ENCODE measurements at regions not wholly inside any gene's neighbourhood (a gene's known extent, or its start where the extent isn't known, plus 50 kb on each side); places are given as distances from the start of the nearest gene placed in this dataset.

- no peak for DNase-seq
- Histone ChIP-seq H3K9ac (no peak overlapping the region), H3K9me3 (ENCODE audit: low read depth) (peaks cover 4% of the 10 kb centered on the region), H3K27me3 (replicated peaks; ENCODE audit: insufficient read depth) (no peaks in the 10 kb centered on the region), H3K79me2 (ENCODE audit: insufficient read depth) (no peaks in the 10 kb centered on the region), H3F3A (ENCODE audit: insufficient read depth) (no peaks in the 10 kb centered on the region), H3K36me3 (ENCODE audit: low read depth) (no peaks in the 10 kb centered on the region), H3K4me3 (no peak overlapping the region), H3K4me2 (ENCODE audit: unreplicated experiment) (no peak overlapping the region), H3K9me2 (ENCODE audit: insufficient read depth) (no peaks in the 10 kb centered on the region), H3K27ac (no peak overlapping the region), H2AFZ (no peak overlapping the region), H4K20me1 (ENCODE audit: insufficient read depth) (no peaks in the 10 kb centered on the region), H3K4me1 (ENCODE audit: insufficient read depth) (no peaks in the 10 kb centered on the region)
- 7 to 12% methylated on average over 3 of the region's 3 CpGs for WGBS, 2 experiments (ENCODE audit: low coverage in 1 of 2, low lambda C conversion rate in 2 of 2, missing lambda C conversion rate in 2 of 2)
- in situ Hi-C loops (cut with MboI): no loop called here
- no peak for TF ChIP-seq EZH2 (IDR thresholded peaks at IDR 0.05; ENCODE audit: insufficient read depth, poor library complexity, severe bottlenecking)
- no peak for TF ChIP-seq EZH2phosphoT487 (IDR thresholded peaks at IDR 0.05; ENCODE audit: insufficient read depth, low read depth)
Measured at GRCh38 chr7:54179321-54180029, 362.7 kb upstream of the VSTM2A start.

- TF ChIP-seq EZH2phosphoT487 (IDR thresholded peaks at IDR 0.05; ENCODE audit: insufficient read depth, low read depth) (no peak), EZH2 (IDR thresholded peaks at IDR 0.05; ENCODE audit: insufficient read depth, poor library complexity, severe bottlenecking) (no peak)
- DNase-seq: no peak
- H4K20me1 ChIP-seq (ENCODE audit: insufficient read depth): no peaks in the 10 kb centered on the region
- no peak overlapping the region for H3K4me2 ChIP-seq (ENCODE audit: unreplicated experiment)
- no peak overlapping the region for H2AFZ ChIP-seq
- no peaks in the 10 kb centered on the region for H3K9me2 ChIP-seq (ENCODE audit: insufficient read depth)
- H3K4me1 ChIP-seq (ENCODE audit: insufficient read depth): no peaks in the 10 kb centered on the region
- 5 to 6% methylated on average over 2 of the region's 2 CpGs for WGBS, 2 experiments (ENCODE audit: low coverage in 1 of 2, low lambda C conversion rate in 2 of 2, missing lambda C conversion rate in 2 of 2)
- no peaks in the 10 kb centered on the region for H3F3A ChIP-seq (ENCODE audit: insufficient read depth)
- no peak overlapping the region for H3K9ac ChIP-seq
- H3K27ac ChIP-seq: no peak overlapping the region
- in situ Hi-C loops (cut with MboI): no loop called here
- no peak overlapping the region for H3K4me3 ChIP-seq
- H3K9me3 ChIP-seq (ENCODE audit: low read depth): peaks cover 4% of the 10 kb centered on the region
- H3K36me3 ChIP-seq (ENCODE audit: low read depth): no peaks in the 10 kb centered on the region
- no peaks in the 10 kb centered on the region for H3K79me2 ChIP-seq (ENCODE audit: insufficient read depth)
- H3K27me3 ChIP-seq (replicated peaks; ENCODE audit: insufficient read depth): no peaks in the 10 kb centered on the region
Measured at GRCh38 chr7:54180796-54181195, 361.4 kb upstream of the VSTM2A start.

GRCh38 chr7:54183055-54183454 lies 359.1 kb upstream of the VSTM2A start:
- no peak overlapping the region for H3K4me3 ChIP-seq
- in situ Hi-C loops (cut with MboI): no loop called here
- no peaks in the 10 kb centered on the region for H3K9me2 ChIP-seq (ENCODE audit: insufficient read depth)
- H2AFZ ChIP-seq: no peak overlapping the region
- no peaks in the 10 kb centered on the region for H3K79me2 ChIP-seq (ENCODE audit: insufficient read depth)
- H3K27ac ChIP-seq: no peak overlapping the region
- H3K27me3 ChIP-seq (replicated peaks; ENCODE audit: insufficient read depth): no peaks in the 10 kb centered on the region
- 0 to 2% methylated on average over 2 of the region's 2 CpGs for WGBS, 2 experiments (ENCODE audit: low coverage in 1 of 2, low lambda C conversion rate in 2 of 2, missing lambda C conversion rate in 2 of 2)
- TF ChIP-seq EZH2 (IDR thresholded peaks at IDR 0.05; ENCODE audit: insufficient read depth, poor library complexity, severe bottlenecking) (no peak), EZH2phosphoT487 (IDR thresholded peaks at IDR 0.05; ENCODE audit: insufficient read depth, low read depth) (no peak)
- no peaks in the 10 kb centered on the region for H3K9me3 ChIP-seq (ENCODE audit: low read depth)
- no peak overlapping the region for H3K4me2 ChIP-seq (ENCODE audit: unreplicated experiment)
- no peak for DNase-seq
- no peaks in the 10 kb centered on the region for H4K20me1 ChIP-seq (ENCODE audit: insufficient read depth)
- H3F3A ChIP-seq (ENCODE audit: insufficient read depth): no peaks in the 10 kb centered on the region
- no peaks in the 10 kb centered on the region for H3K36me3 ChIP-seq (ENCODE audit: low read depth)
- H3K4me1 ChIP-seq (ENCODE audit: insufficient read depth): no peaks in the 10 kb centered on the region
- no peak overlapping the region for H3K9ac ChIP-seq

- DNase-seq: no peak
- no peaks in the 10 kb centered on the region for H4K20me1 ChIP-seq (ENCODE audit: insufficient read depth)
- H3K27me3 ChIP-seq (replicated peaks; ENCODE audit: insufficient read depth): no peaks in the 10 kb centered on the region
- no peaks in the 10 kb centered on the region for H3K9me3 ChIP-seq (ENCODE audit: low read depth)
- no peak overlapping the region for H2AFZ ChIP-seq
- H3K4me2 ChIP-seq (ENCODE audit: unreplicated experiment): no peak overlapping the region
- H3K9ac ChIP-seq: no peak overlapping the region
- in situ Hi-C loops (cut with MboI): no loop called here
- no peak for TF ChIP-seq EZH2 (IDR thresholded peaks at IDR 0.05; ENCODE audit: insufficient read depth, poor library complexity, severe bottlenecking)
- no peak for TF ChIP-seq EZH2phosphoT487 (IDR thresholded peaks at IDR 0.05; ENCODE audit: insufficient read depth, low read depth)
- H3K36me3 ChIP-seq (ENCODE audit: low read depth): no peaks in the 10 kb centered on the region
- H3K9me2 ChIP-seq (ENCODE audit: insufficient read depth): no peaks in the 10 kb centered on the region
- no peak overlapping the region for H3K27ac ChIP-seq
- no peaks in the 10 kb centered on the region for H3K79me2 ChIP-seq (ENCODE audit: insufficient read depth)
- no peaks in the 10 kb centered on the region for H3K4me1 ChIP-seq (ENCODE audit: insufficient read depth)
- no peak overlapping the region for H3K4me3 ChIP-seq
- no peaks in the 10 kb centered on the region for H3F3A ChIP-seq (ENCODE audit: insufficient read depth)
Measured at GRCh38 chr7:54186336-54186735, 355.8 kb upstream of the VSTM2A start.
